K562 (cell line): ENCODE measurements at regions not wholly inside any gene's neighbourhood (a gene's known extent, or its start where the extent isn't known, plus 50 kb on each side); places are given as distances from the start of the nearest gene placed in this dataset.
"Not testable (repeated sequence)": the region's sequence is repeated elsewhere in the genome, so short reads cannot be mapped to it uniquely, and the experiment has no call there.

Experiments
- ATAC-seq: fragments of 200-7000 bp; cut with Tn5 transposase; 3 replicates; pipeline ENCODE4 v1.9.1; 2020; ENCODE audit warnings: moderate library complexity
- BruUV-seq: library from RNA; stranded (reverse); fragments of 400-500 nt; replicated peaks from 2 replicates; lab custom pipeline; 2021; lab: Mats Ljungman, UMichigan
- CTCF ChIA-PET: fragments of 300-600 bp; formaldehyde crosslinking; extraction: SDS; loops from one replicate; lab custom pipeline; 2021; ENCODE audit warnings: low intra/inter-chr PET ratio; lab: Yijun Ruan, JAX
- POLR2A ChIA-PET: fragments of 300-600, 350-650 bp; sonication (Branson Sonifier 250); formaldehyde crosslinking; extraction: SDS; loops from one replicate; lab custom pipeline; 2021; ENCODE audit warnings: antibody characterized with exemption, inconsistent platforms; lab: Yijun Ruan, JAX
- DNase-seq, 4 experiments: peaks; one replicate each; pipeline versions ENCODE4 v3.0.0 to v3.0.0-alpha.2; 2011 to 2018; ENCODE audit warnings: low spot score in 3 of 4, mixed read lengths in 3 of 4; ENCODE audit errors: extremely low read depth in 1 of 4
- FAIRE-seq: peaks from 2 replicates; lab custom pipeline; 2011; peaks lifted over from hg19 to GRCh38; lab: Jason Lieb, UNC
- H2AFZ ChIP-seq: 2 replicates; pipeline ENCODE4 v1.6.0; 2011; ENCODE audit warnings: low read depth, low read length, control low read depth, inconsistent platforms
- H3K27ac ChIP-seq: fragments of 200-600 bp; 3 replicates; pipeline ENCODE4 v1.8.0; 2011; ENCODE audit warnings: low read depth, mild to moderate bottlenecking, control low read depth, inconsistent platforms, low read length, moderate library complexity, mixed read lengths; ENCODE audit errors: extremely low read depth
- H3K27me3 ChIP-seq, 2 experiments: fragments of 300-600 bp in 1 of 2; 2 replicates in 1 of 2; 3 replicates in 1 of 2; pipeline versions ENCODE4 v1.6.0 to v1.8.0; 2011; ENCODE audit warnings: inconsistent platforms in 2 of 2, low read length in 2 of 2, mild to moderate bottlenecking in 1 of 2, mixed read lengths in 1 of 2, moderate library complexity in 1 of 2; ENCODE audit not compliant: control insufficient read depth in 2 of 2, insufficient read depth in 2 of 2
- H3K36me3 ChIP-seq: fragments of 300-600 bp; 3 replicates; pipeline ENCODE4 v1.8.0; 2011; ENCODE audit warnings: mild to moderate bottlenecking, low read length, inconsistent platforms; ENCODE audit not compliant: control insufficient read depth, insufficient read depth
- H3K4me1 ChIP-seq, 2 experiments: fragments of 200-600 bp in 1 of 2; replicated peaks in 1 of 2; 2 replicates in 1 of 2; 3 replicates in 1 of 2; pipeline versions ENCODE4 v1.5.1 to v1.8.0; 2011; ENCODE audit warnings: inconsistent platforms in 2 of 2, low read length in 2 of 2, mild to moderate bottlenecking in 1 of 2, mixed read lengths in 1 of 2, moderate library complexity in 1 of 2; ENCODE audit not compliant: control insufficient read depth in 2 of 2, insufficient read depth in 2 of 2
- H3K4me2 ChIP-seq: 2 replicates; pipeline ENCODE4 v1.6.1; 2011; ENCODE audit warnings: low read length, control low read depth, inconsistent platforms, mixed read lengths; ENCODE audit not compliant: insufficient read depth
- H3K4me3 ChIP-seq: fragments of 200-600 bp; sonication (generic), shearing (Covaris generic); 2 replicates; pipeline ENCODE4 v1.5.1; 2016; ENCODE audit warnings: control low read depth, inconsistent platforms
- H3K79me2 ChIP-seq: fragments of 200-600 bp; 3 replicates; pipeline ENCODE4 v1.8.0; 2011; ENCODE audit warnings: low read length, inconsistent platforms; ENCODE audit not compliant: control insufficient read depth, insufficient read depth
- H3K9ac ChIP-seq, 2 experiments: 2 replicates each; pipeline versions ENCODE4 v1.6.0 to v1.6.1; 2011; ENCODE audit warnings: low read depth in 2 of 2, low read length in 2 of 2, control low read depth in 1 of 2, inconsistent platforms in 1 of 2, mild to moderate bottlenecking in 1 of 2, mixed read lengths in 1 of 2; ENCODE audit not compliant: insufficient read depth in 1 of 2
- H3K9me1 ChIP-seq: one replicate; pipeline ENCODE4 v1.6.0; 2011; ENCODE audit warnings: inconsistent platforms, mild to moderate bottlenecking, low read length, moderate library complexity; ENCODE audit not compliant: control insufficient read depth, insufficient read depth
- H3K9me3 ChIP-seq: replicated peaks from 2 replicates; pipeline ENCODE4 v1.5.1; 2011; ENCODE audit warnings: low read depth, low read length, inconsistent platforms; ENCODE audit not compliant: control insufficient read depth, insufficient read depth
- H4K20me1 ChIP-seq: replicated peaks from 2 replicates; pipeline ENCODE4 v1.6.1; 2011; ENCODE audit warnings: low read length, inconsistent platforms, mixed read lengths; ENCODE audit not compliant: control insufficient read depth, insufficient read depth
- BCOR ChIP-seq: fragments of 450-650 bp; IDR thresholded peaks from 2 replicates; pipeline ENCODE4 v1.6.1; 2016
- ETS2 ChIP-seq: IDR thresholded peaks from 2 replicates; pipeline ENCODE4 v1.6.1; 2016; ENCODE audit warnings: borderline replicate concordance, missing genetic modification characterization, mild to moderate bottlenecking, moderate library complexity, missing compliant biosample characterization; ENCODE audit not compliant: poor library complexity, severe bottlenecking
- ZNF121 ChIP-seq: sonication (generic); formaldehyde crosslinking; conservative IDR thresholded peaks from 2 replicates; pipeline ENCODE4 v1.8.0; 2022; ENCODE audit warnings: missing genetic modification reagents
- ZNF407 ChIP-seq: fragments of 450-650 bp; IDR thresholded peaks from 2 replicates; pipeline ENCODE4 v1.6.1; 2016; ENCODE audit warnings: low read depth
- WGBS: fragments of 100-300 bp; shearing (Covaris generic); methylation state at CpG from one replicate; pipeline ENCODE4 v1.1.6; 2016; ENCODE audit warnings: low coverage, mixed read lengths; ENCODE audit not compliant: insufficient coverage; ENCODE audit errors: missing lambda C conversion rate; 5-methylcytosine and 5-hydroxymethylcytosine counted together
- in situ Hi-C: fragments of 300-500 bp; cut with MboI; formaldehyde crosslinking; loops from 4 replicates; pipeline ENCODE4 v1.15.0; 2018; ENCODE audit warnings: inconsistent platforms, mixed read lengths
- intact Hi-C: fragments of 100-400 bp; cut with micrococcal nuclease; formaldehyde crosslinking; loops from 2 replicates; pipeline ENCODE4 v1.14.2; 2022

DNA sequence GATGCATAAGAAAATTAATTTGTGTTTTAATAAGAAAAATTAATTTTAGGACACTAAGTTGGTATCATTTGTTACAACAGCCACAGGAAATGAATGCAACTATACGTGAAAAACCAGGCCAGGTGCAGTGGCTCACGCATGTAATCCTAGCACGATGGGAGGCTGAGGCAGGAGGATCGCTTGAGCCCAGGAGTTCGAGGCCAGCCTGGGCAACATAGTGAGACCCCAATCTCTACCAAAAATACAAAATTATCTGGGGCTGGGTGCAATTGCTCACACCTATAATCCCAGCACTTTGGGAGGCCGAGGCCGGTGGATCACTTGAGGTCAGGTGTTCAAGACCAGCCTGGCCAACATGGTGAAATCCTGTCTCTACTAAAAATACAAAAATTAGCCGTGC is 132.2 kb upstream of the CIBAR2 start:
- H3K9me1 ChIP-seq, BruUV-seq, H3K4me2 ChIP-seq, in situ Hi-C loops, H3K36me3 ChIP-seq, DNase-seq, FAIRE-seq, H3K27me3 ChIP-seq, H2AFZ ChIP-seq, ATAC-seq, H3K27ac ChIP-seq, intact Hi-C loops, H3K4me3 ChIP-seq, CTCF ChIA-PET, H3K9me3 ChIP-seq, H3K9ac ChIP-seq, H3K79me2 ChIP-seq: not testable (repeated sequence)
- TF ChIP-seq BCOR: peak; percentile 43; the same call in 1 of the 2 replicates
- TF ChIP-seq ZNF121 (CRISPR knock-in tag): peak; percentile 84
- 70% methylated on average over 8 of the region's 8 CpGs for WGBS
- Histone ChIP-seq H3K4me1 (peaks cover 0 to 41% of the 10 kb centered on the region in 2 experiments; a peak in 3 of 5 replicates), H4K20me1 (peaks cover 60% of the 10 kb centered on the region)
- POLR2A ChIA-PET: interaction anchor here (0.6 kb wide), 2 partner anchors 12 kb away, joined by 3 read pairs; no protein-coding TSS in a partner anchor

- Histone ChIP-seq H2AFZ (no peak overlapping the region), H3K27me3 (no peaks in the 10 kb centered on the region), H3K79me2 (no peaks in the 10 kb centered on the region), H3K27ac (no peak overlapping the region), H3K9ac (no peak overlapping the region), H3K36me3 (no peaks in the 10 kb centered on the region), H3K4me3 (no peak overlapping the region), H3K4me1 (peaks cover 0 to 46% of the 10 kb centered on the region in 2 experiments; a peak in 3 of 5 replicates), H4K20me1 (peaks cover 66% of the 10 kb centered on the region), H3K4me2 (no peak overlapping the region), H3K9me1 (peaks cover 7% of the 10 kb centered on the region), H3K9me3 (no peaks in the 10 kb centered on the region)
- ChIA-PET POLR2A (interaction anchor here (0.6 to 1.1 kb wide), 4 partner anchors 16 to 198 kb away, joined by 3 read pairs; no protein-coding TSS in a partner anchor), CTCF (interaction anchor here (0.7 to 0.8 kb wide), 2 partner anchors 57 to 477 kb away, joined by 4 to 7 read pairs; no protein-coding TSS in a partner anchor)
- 12% methylated on average over 23 of the region's 24 CpGs for WGBS
- peak; percentile 90 for ATAC-seq
- peak; percentile 76 to 86 (median 82) for DNase-seq
- peak; percentile 98 for FAIRE-seq
- no TSS peak for BruUV-seq
- intact Hi-C loops: loop anchor here (5.0 kb wide), 1 partner anchor 128 kb away; no protein-coding TSS in a partner anchor
- in situ Hi-C loops: no loop called here
- TF ChIP-seq ETS2: no peak
- peak; percentile 53; the same call in 1 of the 2 replicates for TF ChIP-seq ZNF407
Observed at GRCh38 chr16:85245307-85246172, 133.3 kb upstream of the CIBAR2 start.
